CD4-positive, alpha-beta T cell treated with Interferon gamma for 1 hour (primary cell): ENCODE measurements at regions not wholly inside any gene's neighbourhood (a gene's known extent, or its start where the extent isn't known, plus 50 kb on each side); places are given as distances from the start of the nearest gene placed in this dataset.
"Not testable (repeated sequence)": the region's sequence is repeated elsewhere in the genome, so short reads cannot be mapped to it uniquely, and the experiment has no call there.

Source experiments
- DNase-seq: peaks from one replicate; pipeline ENCODE4 v3.0.0-alpha.2; 2020

- DNase-seq = no peak
Observed at GRCh38 chr18:60200558-60200957, 172.0 kb downstream of the MC4R start.

- DNase-seq = no peak
Observed at GRCh38 chr18:60199505-60199904, 173.1 kb downstream of the MC4R start.

GRCh38 chr18:60197671-60198462 is 174.7 kb downstream of the MC4R start:
- no peak for DNase-seq

GRCh38 chr18:60196836-60197606 is 175.6 kb downstream of the MC4R start:
- no peak for DNase-seq

GRCh38 chr18:60193780-60194179 is 178.8 kb downstream of the MC4R start:
- DNase-seq = no peak

- DNase-seq = no peak
Observed at GRCh38 chr18:60191926-60192325, 180.6 kb downstream of the MC4R start.

- no peak for DNase-seq
Observed at GRCh38 chr18:60189856-60190255, 182.7 kb downstream of the MC4R start.

- no peak for DNase-seq
Observed at GRCh38 chr18:60188958-60189357, 183.6 kb downstream of the MC4R start.

GRCh38 chr18:60182223-60182622 is 190.4 kb downstream of the MC4R start:
- no peak for DNase-seq

GRCh38 chr18:60180671-60181070 is 191.9 kb downstream of the MC4R start:
- no peak for DNase-seq

GRCh38 chr18:60178224-60178623 is 194.4 kb downstream of the MC4R start:
- not testable (repeated sequence) for DNase-seq

GRCh38 chr18:60176259-60176658 is 196.3 kb downstream of the MC4R start:
- no peak for DNase-seq

- DNase-seq = no peak
Observed at GRCh38 chr18:60174832-60175231, 197.7 kb downstream of the MC4R start.

GRCh38 chr18:60172030-60172429 is 200.5 kb downstream of the MC4R start:
- DNase-seq = no peak

- no peak for DNase-seq
Observed at GRCh38 chr18:60163622-60164021, 209.0 kb downstream of the MC4R start.

GRCh38 chr18:60162388-60162787 is 210.2 kb downstream of the MC4R start:
- no peak for DNase-seq

- DNase-seq = no peak
Observed at GRCh38 chr18:60157810-60158209, 214.8 kb downstream of the MC4R start.

- DNase-seq = no peak
Observed at GRCh38 chr18:60153376-60153775, 219.2 kb downstream of the MC4R start.

- no peak for DNase-seq
Observed at GRCh38 chr18:60149316-60149715, 223.3 kb downstream of the MC4R start.

GRCh38 chr18:60147323-60147722 is 225.3 kb downstream of the MC4R start:
- DNase-seq = no peak

- DNase-seq = no peak
Observed at GRCh38 chr18:60146220-60146960, 226.2 kb downstream of the MC4R start.

GRCh38 chr18:60145776-60146175 is 226.8 kb downstream of the MC4R start:
- no peak for DNase-seq

GRCh38 chr18:60134806-60135205 is 235.0 kb downstream of the PMAIP1 start:
- no peak for DNase-seq

- no peak for DNase-seq
Observed at GRCh38 chr18:60130284-60130683, 230.5 kb downstream of the PMAIP1 start.
